GM23248 (cell line): ENCODE measurements at regions not wholly inside any gene's neighbourhood (a gene's known extent, or its start where the extent isn't known, plus 50 kb on each side); places are given as distances from the start of the nearest gene placed in this dataset.
A peak's percentile ranks its signal among the peaks of the same experiment; 100 is the strongest.

Source experiments
- DNase-seq: peaks from one replicate; pipeline ENCODE4 v3.0.0-alpha.2; 2015
- H2AFZ ChIP-seq: fragments of 200-600 bp; sonication (generic); 2 replicates; pipeline ENCODE4 v1.6.1; 2016; ENCODE audit warnings: antibody characterized with exemption
- H3F3A ChIP-seq: fragments of 200-600 bp; sonication (generic); 2 replicates; pipeline ENCODE4 v1.6.1; 2016; ENCODE audit warnings: mild to moderate bottlenecking, antibody characterized with exemption, mixed run types; ENCODE audit not compliant: insufficient read depth
- H3K27ac ChIP-seq: fragments of 200-600 bp; sonication (generic); 2 replicates; pipeline ENCODE4 v1.5.1; 2016; ENCODE audit warnings: mild to moderate bottlenecking
- H3K27me3 ChIP-seq: fragments of 200-600 bp; sonication (generic); replicated peaks from 2 replicates; pipeline ENCODE4 v1.6.1; 2016; ENCODE audit warnings: mild to moderate bottlenecking; ENCODE audit not compliant: insufficient read depth
- H3K36me3 ChIP-seq: fragments of 200-600 bp; sonication (generic); 2 replicates; pipeline ENCODE4 v1.6.1; 2016; ENCODE audit warnings: low read depth, mild to moderate bottlenecking
- H3K4me1 ChIP-seq: fragments of 200-600 bp; sonication (generic); 2 replicates; pipeline ENCODE4 v1.6.1; 2016; ENCODE audit warnings: mild to moderate bottlenecking; ENCODE audit not compliant: insufficient read depth
- H3K4me2 ChIP-seq: fragments of 200-600 bp; sonication (generic); one replicate; pipeline ENCODE4 v1.6.1; 2016; ENCODE audit warnings: mild to moderate bottlenecking; ENCODE audit not compliant: unreplicated experiment
- H3K4me3 ChIP-seq: fragments of 200-600 bp; sonication (generic); 2 replicates; pipeline ENCODE4 v1.5.1; 2016; ENCODE audit warnings: mild to moderate bottlenecking
- H3K79me2 ChIP-seq: fragments of 200-600 bp; sonication (generic); 2 replicates; pipeline ENCODE4 v1.6.1; 2016; ENCODE audit warnings: mild to moderate bottlenecking; ENCODE audit not compliant: insufficient read depth
- H3K9ac ChIP-seq: fragments of 200-600 bp; sonication (generic); 2 replicates; pipeline ENCODE4 v1.6.1; 2016; ENCODE audit warnings: mild to moderate bottlenecking
- H3K9me2 ChIP-seq: fragments of 200-600 bp; sonication (generic); 2 replicates; pipeline ENCODE4 v1.6.1; 2016; ENCODE audit warnings: mixed run types, mild to moderate bottlenecking, moderate library complexity; ENCODE audit not compliant: insufficient read depth
- H3K9me3 ChIP-seq: fragments of 200-600 bp; sonication (generic); one replicate; pipeline ENCODE4 v1.6.1; 2017; ENCODE audit warnings: low read depth
- H4K20me1 ChIP-seq: fragments of 200-600 bp; sonication (generic); 2 replicates; pipeline ENCODE4 v1.6.0; 2016; ENCODE audit not compliant: insufficient read depth
- EZH2 ChIP-seq: fragments of 200-600 bp; sonication (generic); IDR thresholded peaks from 2 replicates; pipeline ENCODE4 v1.6.1; 2018; ENCODE audit warnings: antibody characterized with exemption, mild to moderate bottlenecking; ENCODE audit not compliant: insufficient read depth, poor library complexity, severe bottlenecking
- EZH2phosphoT487 ChIP-seq: fragments of 200-600 bp; sonication (generic); IDR thresholded peaks from 2 replicates; pipeline ENCODE4 v1.6.1; 2018; ENCODE audit warnings: antibody characterized with exemption, moderate library complexity, mild to moderate bottlenecking, low read depth; ENCODE audit not compliant: insufficient read depth
- WGBS, 2 experiments: methylation state at CpG; one replicate each; pipeline ENCODE4 v1.1.6; 2015 to 2017; ENCODE audit warnings: low lambda C conversion rate in 2 of 2, low coverage in 1 of 2; ENCODE audit errors: missing lambda C conversion rate in 2 of 2; 5-methylcytosine and 5-hydroxymethylcytosine counted together
- in situ Hi-C: fragments of 300-500 bp; cut with MboI; formaldehyde crosslinking; loops from 2 replicates; pipeline ENCODE4 v1.15.0; 2020

- H3K4me2 ChIP-seq: no peak overlapping the region
- no peaks in the 10 kb centered on the region for H4K20me1 ChIP-seq
- H3K4me3 ChIP-seq: no peak overlapping the region
- peak; percentile 82 for DNase-seq
- no peaks in the 10 kb centered on the region for H3K79me2 ChIP-seq
- TF ChIP-seq EZH2phosphoT487 (no peak), EZH2 (no peak)
- no peaks in the 10 kb centered on the region for H3K9me3 ChIP-seq
- peaks cover 31% of the 10 kb centered on the region for H3K4me1 ChIP-seq
- H2AFZ ChIP-seq: no peak overlapping the region
- H3F3A ChIP-seq: peaks cover 25% of the 10 kb centered on the region
- WGBS, 2 experiments: 33% methylated on average over 10 of the region's 10 CpGs
- no peak overlapping the region; the same call in 1 of the 2 replicates for H3K9ac ChIP-seq
- H3K36me3 ChIP-seq: no peaks in the 10 kb centered on the region
- no peaks in the 10 kb centered on the region for H3K9me2 ChIP-seq
- H3K27ac ChIP-seq: no peak overlapping the region
- in situ Hi-C loops: no loop called here
- H3K27me3 ChIP-seq: no peaks in the 10 kb centered on the region
Measured at GRCh38 chr18:8988260-8988871, 114.1 kb upstream of the NDUFV2 start.

GRCh38 chr18:8989017-8989416 is 113.5 kb upstream of the NDUFV2 start:
- Histone ChIP-seq H3K27ac (no peak overlapping the region), H3K4me1 (peaks cover 31% of the 10 kb centered on the region), H3K9me2 (no peaks in the 10 kb centered on the region), H4K20me1 (no peaks in the 10 kb centered on the region), H3K27me3 (no peaks in the 10 kb centered on the region), H3K79me2 (no peaks in the 10 kb centered on the region), H3F3A (peaks cover 25% of the 10 kb centered on the region), H3K9me3 (no peaks in the 10 kb centered on the region), H3K36me3 (no peaks in the 10 kb centered on the region), H3K9ac (no peak overlapping the region), H3K4me3 (no peak overlapping the region), H2AFZ (no peak overlapping the region), H3K4me2 (no peak overlapping the region)
- TF ChIP-seq EZH2phosphoT487 (no peak), EZH2 (no peak)
- WGBS, 2 experiments: 78 to 80% methylated on average over 5 of the region's 5 CpGs
- in situ Hi-C loops: no loop called here
- DNase-seq: no peak

- in situ Hi-C loops: no loop called here
- Histone ChIP-seq H3K9me3 (no peaks in the 10 kb centered on the region), H3K9me2 (no peaks in the 10 kb centered on the region)
Measured at GRCh38 chr18:8989855-8990254, 112.6 kb upstream of the NDUFV2 start.

GRCh38 chr18:8990276-8991031 is 112.0 kb upstream of the NDUFV2 start:
- Histone ChIP-seq H3F3A (peaks cover 25% of the 10 kb centered on the region), H3K9ac (peak overlapping the region; percentile 20; the same call in 1 of the 2 replicates), H3K27me3 (no peaks in the 10 kb centered on the region), H3K4me2 (peak overlapping the region; percentile 5), H2AFZ (peak overlapping the region; percentile 62), H4K20me1 (no peaks in the 10 kb centered on the region), H3K4me3 (no peak overlapping the region), H3K9me3 (no peaks in the 10 kb centered on the region), H3K27ac (peak overlapping the region; percentile 42), H3K9me2 (no peaks in the 10 kb centered on the region), H3K36me3 (no peaks in the 10 kb centered on the region), H3K79me2 (no peaks in the 10 kb centered on the region), H3K4me1 (peaks cover 31% of the 10 kb centered on the region)
- in situ Hi-C loops: no loop called here
- peak; percentile 59 for DNase-seq
- 31 to 32% methylated on average over 27 of the region's 27 CpGs for WGBS, 2 experiments
- TF ChIP-seq EZH2 (no peak), EZH2phosphoT487 (no peak)

More at GRCh38 chr18:8989855-8990254, 112.6 kb upstream of the NDUFV2 start:
- peaks cover 25% of the 10 kb centered on the region for H3F3A ChIP-seq
- no peaks in the 10 kb centered on the region for H3K79me2 ChIP-seq
- H3K4me3 ChIP-seq: no peak overlapping the region
- TF ChIP-seq EZH2phosphoT487: no peak
- no peak for TF ChIP-seq EZH2
- H3K27ac ChIP-seq: no peak overlapping the region
- no peak overlapping the region for H3K9ac ChIP-seq
- no peaks in the 10 kb centered on the region for H3K36me3 ChIP-seq
- H3K4me1 ChIP-seq: peaks cover 31% of the 10 kb centered on the region
- H3K27me3 ChIP-seq: no peaks in the 10 kb centered on the region
- H4K20me1 ChIP-seq: no peaks in the 10 kb centered on the region
- H3K4me2 ChIP-seq: no peak overlapping the region
- WGBS, 2 experiments: 87 to 89% methylated on average over 10 of the region's 10 CpGs
- H2AFZ ChIP-seq: no peak overlapping the region
- DNase-seq: no peak
